ENCODE measurements at regions not wholly inside any gene's neighbourhood (a gene's known extent, or its start where the extent isn't known, plus 50 kb on each side); places are given as distances from the start of the nearest gene placed in this dataset.

DNA sequence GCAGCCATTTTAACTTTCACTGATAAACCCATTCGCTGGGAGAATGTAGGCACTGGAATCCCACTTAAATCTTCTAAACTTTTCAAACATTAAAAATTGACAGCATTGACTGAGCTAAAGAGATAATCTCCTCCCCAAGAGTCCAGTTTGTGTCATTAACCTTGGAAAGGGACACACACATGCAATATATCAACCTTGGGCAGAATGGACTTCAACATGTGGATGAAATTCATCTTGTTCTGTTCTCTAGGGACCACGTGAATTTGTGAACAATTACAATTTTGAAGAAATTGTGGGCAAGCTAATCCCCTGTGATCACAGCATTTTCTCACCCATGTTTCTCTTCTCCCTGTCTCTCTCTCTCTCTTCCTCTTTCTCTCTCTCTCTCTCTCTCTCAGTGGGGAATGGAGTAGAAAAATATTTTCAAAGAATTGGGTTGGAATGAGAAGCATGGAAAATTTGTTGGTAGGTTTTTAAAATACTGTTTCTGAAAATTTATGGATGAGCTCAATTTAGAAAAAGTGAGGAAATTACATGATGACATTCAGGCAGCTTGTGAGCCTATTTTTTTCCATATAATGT, 553.7 kb downstream of the EBF1 start (continued):
- TF ChIP-seq, protein P1, sequence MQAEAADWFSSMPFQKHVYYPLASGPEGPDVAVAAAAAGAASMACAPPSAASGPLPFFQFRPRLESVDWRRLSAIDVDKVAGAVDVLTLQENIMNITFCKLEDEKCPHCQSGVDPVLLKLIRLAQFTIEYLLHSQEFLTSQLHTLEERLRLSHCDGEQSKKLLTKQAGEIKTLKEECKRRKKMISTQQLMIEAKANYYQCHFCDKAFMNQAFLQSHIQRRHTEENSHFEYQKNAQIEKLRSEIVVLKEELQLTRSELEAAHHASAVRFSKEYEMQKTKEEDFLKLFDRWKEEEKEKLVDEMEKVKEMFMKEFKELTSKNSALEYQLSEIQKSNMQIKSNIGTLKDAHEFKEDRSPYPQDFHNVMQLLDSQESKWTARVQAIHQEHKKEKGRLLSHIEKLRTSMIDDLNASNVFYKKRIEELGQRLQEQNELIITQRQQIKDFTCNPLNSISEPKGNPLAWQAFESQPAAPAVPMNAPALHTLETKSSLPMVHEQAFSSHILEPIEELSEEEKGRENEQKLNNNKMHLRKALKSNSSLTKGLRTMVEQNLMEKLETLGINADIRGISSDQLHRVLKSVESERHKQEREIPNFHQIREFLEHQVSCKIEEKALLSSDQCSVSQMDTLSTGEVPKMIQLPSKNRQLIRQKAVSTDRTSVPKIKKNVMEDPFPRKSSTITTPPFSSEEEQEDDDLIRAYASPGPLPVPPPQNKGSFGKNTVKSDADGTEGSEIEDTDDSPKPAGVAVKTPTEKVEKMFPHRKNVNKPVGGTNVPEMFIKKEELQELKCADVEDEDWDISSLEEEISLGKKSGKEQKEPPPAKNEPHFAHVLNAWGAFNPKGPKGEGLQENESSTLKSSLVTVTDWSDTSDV (CRISPR knock-in tag; IDR thresholded peaks at IDR 0.05), result no peak
- TF ChIP-seq POLR2AphosphoS2 (IDR thresholded peaks at IDR 0.05; ENCODE audit: low read depth, low read length) (no peak), ZNF34 (CRISPR knock-in tag; IDR thresholded peaks at IDR 0.05; ENCODE audit: borderline replicate concordance) (no peak)

DNA sequence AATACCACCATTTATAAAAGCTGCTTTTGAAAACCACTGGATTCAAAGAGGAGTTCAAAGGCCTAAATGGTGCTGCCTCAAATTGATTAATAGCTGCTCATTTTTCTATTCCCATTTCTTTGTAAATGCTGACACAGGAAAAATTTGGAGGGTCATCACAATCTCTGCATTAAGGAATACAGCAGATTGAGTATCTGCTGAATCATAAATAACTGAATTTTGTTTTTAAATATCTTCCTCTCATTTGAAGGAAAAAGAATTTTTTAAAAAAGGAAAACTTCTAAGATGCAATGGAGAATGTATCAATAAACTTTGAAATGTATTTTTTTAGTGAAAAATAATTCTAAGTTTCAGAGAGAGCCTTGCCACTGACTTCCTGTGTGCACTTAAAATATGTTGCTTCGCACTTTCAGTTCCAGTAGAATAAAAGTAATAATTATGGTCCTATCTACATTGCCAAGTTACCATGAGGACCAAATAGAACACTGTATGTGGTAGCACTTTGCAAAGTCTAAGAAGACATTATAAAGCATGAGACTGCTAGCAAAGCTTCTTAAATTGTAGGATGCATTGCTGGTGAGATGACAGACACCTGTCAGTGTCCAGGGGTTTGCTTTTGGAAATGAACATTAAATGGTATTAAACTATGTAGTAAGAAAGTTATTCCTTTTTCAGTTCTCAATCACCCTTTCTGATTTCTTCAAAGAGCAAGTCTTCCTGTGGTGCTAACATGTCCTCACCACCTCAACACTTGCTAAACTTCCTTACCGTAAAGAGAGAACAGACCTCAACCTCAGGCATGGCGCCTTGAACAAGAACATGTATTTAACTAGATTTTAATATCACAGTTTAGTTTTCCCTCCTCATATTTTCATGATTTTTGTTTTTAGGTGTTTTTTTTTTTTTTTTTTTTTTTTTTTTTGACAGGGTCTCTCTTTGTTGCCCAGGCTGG, 555.1 kb downstream of the EBF1 start:
- Histone ChIP-seq H3K9me3 (ENCODE audit: low read length) (no peaks in the 10 kb centered on the region), H3K36me3 (replicated peaks in 1 of 2; ENCODE audit: control insufficient read depth in 1 of 2, insufficient read depth in 2 of 2, low read length in 2 of 2) (no peaks in the 10 kb centered on the region), H3K4me3 (replicated peaks in 1 of 3; ENCODE audit: insufficient read depth in 1 of 3, low read depth in 2 of 3, low read length in 3 of 3) (no peak overlapping the region), H4K20me1 (ENCODE audit: insufficient read depth, low read length) (no peaks in the 10 kb centered on the region), H3K27me3 (ENCODE audit: control insufficient read depth in 1 of 2, insufficient read depth in 2 of 2, low read length in 2 of 2) (no peaks in the 10 kb centered on the region), H3K4me2 (ENCODE audit: low read depth, low read length) (no peak overlapping the region), H3K9ac (ENCODE audit: insufficient read depth, low read depth, low read length) (no peak overlapping the region), H2AFZ (ENCODE audit: low read length) (no peak overlapping the region), H3K27ac (ENCODE audit: extremely low read length, insufficient read depth, low read length) (no peak overlapping the region), H3K4me1 (ENCODE audit: insufficient read depth, low read length) (no peaks in the 10 kb centered on the region), H3K79me2 (ENCODE audit: insufficient read depth, low read length) (no peaks in the 10 kb centered on the region)
- TF ChIP-seq MAFF (IDR thresholded peaks at IDR 0.05; ENCODE audit: low read depth, low read length) (peak; percentile 90), MAFK (conservative IDR thresholded peaks at IDR 0.05 in 1 of 2, IDR thresholded peaks at IDR 0.05 in 1 of 2; ENCODE audit: low read length in 2 of 2) (peak; percentile 86 to 94)
- TF ChIP-seq, protein P2, sequence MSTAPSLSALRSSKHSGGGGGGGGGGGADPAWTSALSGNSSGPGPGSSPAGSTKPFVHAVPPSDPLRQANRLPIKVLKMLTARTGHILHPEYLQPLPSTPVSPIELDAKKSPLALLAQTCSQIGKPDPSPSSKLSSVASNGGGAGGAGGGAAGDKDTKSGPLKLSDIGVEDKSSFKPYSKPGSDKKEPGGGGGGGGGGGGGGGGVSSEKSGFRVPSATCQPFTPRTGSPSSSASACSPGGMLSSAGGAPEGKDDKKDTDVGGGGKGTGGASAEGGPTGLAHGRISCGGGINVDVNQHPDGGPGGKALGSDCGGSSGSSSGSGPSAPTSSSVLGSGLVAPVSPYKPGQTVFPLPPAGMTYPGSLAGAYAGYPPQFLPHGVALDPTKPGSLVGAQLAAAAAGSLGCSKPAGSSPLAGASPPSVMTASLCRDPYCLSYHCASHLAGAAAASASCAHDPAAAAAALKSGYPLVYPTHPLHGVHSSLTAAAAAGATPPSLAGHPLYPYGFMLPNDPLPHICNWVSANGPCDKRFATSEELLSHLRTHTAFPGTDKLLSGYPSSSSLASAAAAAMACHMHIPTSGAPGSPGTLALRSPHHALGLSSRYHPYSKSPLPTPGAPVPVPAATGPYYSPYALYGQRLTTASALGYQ (CRISPR knock-in tag; IDR thresholded peaks at IDR 0.05), result no peak
- POLR2A ChIA-PET, result no interaction called here
- 76% methylated on average over 3 of the region's 3 CpGs for WGBS (ENCODE audit: low lambda C conversion rate)
- FAIRE-seq, result no peak
- no TSS peak for BruUV-seq (replicated peaks)
- no peak for DNase-seq (ENCODE audit: low spot score)
- in situ Hi-C loops (cut with HindIII; ENCODE audit: extremely low pct_ligation_motif_present, low pct_unique_long_range_greater_than_20kb) (no loop called here), intact Hi-C loops (cut with micrococcal nuclease; ENCODE audit: unreplicated experiment) (no loop called here)
- no peak for ATAC-seq
- CTCF ChIA-PET (ENCODE audit: low intra/inter-chr PET ratio, low total read pairs), result no interaction called here
